K562 (cell line): ENCODE measurements at regions not wholly inside any gene's neighbourhood (a gene's known extent, or its start where the extent isn't known, plus 50 kb on each side); places are given as distances from the start of the nearest gene placed in this dataset.

ENCODE experiments used
- ATAC-seq: fragments of 200-7000 bp; cut with Tn5 transposase; 3 replicates; pipeline ENCODE4 v1.9.1; 2020; ENCODE audit warnings: moderate library complexity
- BruUV-seq: library from RNA; stranded (reverse); fragments of 400-500 nt; replicated peaks from 2 replicates; lab custom pipeline; 2021; lab: Mats Ljungman, UMichigan
- CTCF ChIA-PET: fragments of 300-600 bp; formaldehyde crosslinking; extraction: SDS; loops from one replicate; lab custom pipeline; 2021; ENCODE audit warnings: low intra/inter-chr PET ratio; lab: Yijun Ruan, JAX
- POLR2A ChIA-PET: fragments of 300-600, 350-650 bp; sonication (Branson Sonifier 250); formaldehyde crosslinking; extraction: SDS; loops from one replicate; lab custom pipeline; 2021; ENCODE audit warnings: antibody characterized with exemption, inconsistent platforms; lab: Yijun Ruan, JAX
- DNase-seq, 4 experiments: peaks; one replicate each; pipeline versions ENCODE4 v3.0.0 to v3.0.0-alpha.2; 2011 to 2018; ENCODE audit warnings: low spot score in 3 of 4, mixed read lengths in 3 of 4; ENCODE audit errors: extremely low read depth in 1 of 4
- FAIRE-seq: peaks from 2 replicates; lab custom pipeline; 2011; peaks lifted over from hg19 to GRCh38; lab: Jason Lieb, UNC
- H2AFZ ChIP-seq: 2 replicates; pipeline ENCODE4 v1.6.0; 2011; ENCODE audit warnings: low read depth, low read length, control low read depth, inconsistent platforms
- H3K27ac ChIP-seq: fragments of 200-600 bp; 3 replicates; pipeline ENCODE4 v1.8.0; 2011; ENCODE audit warnings: low read depth, mild to moderate bottlenecking, control low read depth, inconsistent platforms, low read length, moderate library complexity, mixed read lengths; ENCODE audit errors: extremely low read depth
- H3K27me3 ChIP-seq, 2 experiments: fragments of 300-600 bp in 1 of 2; 2 replicates in 1 of 2; 3 replicates in 1 of 2; pipeline versions ENCODE4 v1.6.0 to v1.8.0; 2011; ENCODE audit warnings: inconsistent platforms in 2 of 2, low read length in 2 of 2, mild to moderate bottlenecking in 1 of 2, mixed read lengths in 1 of 2, moderate library complexity in 1 of 2; ENCODE audit not compliant: control insufficient read depth in 2 of 2, insufficient read depth in 2 of 2
- H3K36me3 ChIP-seq: fragments of 300-600 bp; 3 replicates; pipeline ENCODE4 v1.8.0; 2011; ENCODE audit warnings: mild to moderate bottlenecking, low read length, inconsistent platforms; ENCODE audit not compliant: control insufficient read depth, insufficient read depth
- H3K4me1 ChIP-seq, 2 experiments: fragments of 200-600 bp in 1 of 2; replicated peaks in 1 of 2; 2 replicates in 1 of 2; 3 replicates in 1 of 2; pipeline versions ENCODE4 v1.5.1 to v1.8.0; 2011; ENCODE audit warnings: inconsistent platforms in 2 of 2, low read length in 2 of 2, mild to moderate bottlenecking in 1 of 2, mixed read lengths in 1 of 2, moderate library complexity in 1 of 2; ENCODE audit not compliant: control insufficient read depth in 2 of 2, insufficient read depth in 2 of 2
- H3K4me2 ChIP-seq: 2 replicates; pipeline ENCODE4 v1.6.1; 2011; ENCODE audit warnings: low read length, control low read depth, inconsistent platforms, mixed read lengths; ENCODE audit not compliant: insufficient read depth
- H3K4me3 ChIP-seq: fragments of 200-600 bp; sonication (generic), shearing (Covaris generic); 2 replicates; pipeline ENCODE4 v1.5.1; 2016; ENCODE audit warnings: control low read depth, inconsistent platforms
- H3K79me2 ChIP-seq: fragments of 200-600 bp; 3 replicates; pipeline ENCODE4 v1.8.0; 2011; ENCODE audit warnings: low read length, inconsistent platforms; ENCODE audit not compliant: control insufficient read depth, insufficient read depth
- H3K9ac ChIP-seq, 2 experiments: 2 replicates each; pipeline versions ENCODE4 v1.6.0 to v1.6.1; 2011; ENCODE audit warnings: low read depth in 2 of 2, low read length in 2 of 2, control low read depth in 1 of 2, inconsistent platforms in 1 of 2, mild to moderate bottlenecking in 1 of 2, mixed read lengths in 1 of 2; ENCODE audit not compliant: insufficient read depth in 1 of 2
- H3K9me1 ChIP-seq: one replicate; pipeline ENCODE4 v1.6.0; 2011; ENCODE audit warnings: inconsistent platforms, mild to moderate bottlenecking, low read length, moderate library complexity; ENCODE audit not compliant: control insufficient read depth, insufficient read depth
- H3K9me3 ChIP-seq: replicated peaks from 2 replicates; pipeline ENCODE4 v1.5.1; 2011; ENCODE audit warnings: low read depth, low read length, inconsistent platforms; ENCODE audit not compliant: control insufficient read depth, insufficient read depth
- H4K20me1 ChIP-seq: replicated peaks from 2 replicates; pipeline ENCODE4 v1.6.1; 2011; ENCODE audit warnings: low read length, inconsistent platforms, mixed read lengths; ENCODE audit not compliant: control insufficient read depth, insufficient read depth
- CC2D1A ChIP-seq: fragments of 450-650 bp; IDR thresholded peaks from 2 replicates; pipeline ENCODE4 v1.6.1; 2017; ENCODE audit warnings: mild to moderate bottlenecking
- CCAR2 ChIP-seq: fragments of 200-400 bp; formaldehyde crosslinking; IDR thresholded peaks from 2 replicates; pipeline ENCODE4 v1.6.1; 2017; ENCODE audit warnings: mild to moderate bottlenecking, low read depth, low read length
- CREB5 ChIP-seq: fragments of 250-450 bp; sonication (Bioruptor Pico); IDR thresholded peaks from 2 replicates; pipeline ENCODE4 v1.5.0; 2020; ENCODE audit warnings: mild to moderate bottlenecking
- CREBBP ChIP-seq: IDR thresholded peaks from one replicate; pipeline ENCODE4 v1.6.1; 2012; ENCODE audit warnings: low read depth, mild to moderate bottlenecking, control low read depth, inconsistent platforms, low read length
- HMGN3 ChIP-seq: IDR thresholded peaks from 2 replicates; pipeline ENCODE4 v1.6.1; 2011; ENCODE audit warnings: borderline replicate concordance, low read depth, mild to moderate bottlenecking, mixed read lengths, low read length; ENCODE audit not compliant: insufficient read length; ENCODE audit errors: extremely low read depth
- MCM7 ChIP-seq, 2 experiments: fragments of 450-650 bp; IDR thresholded peaks; 2 replicates each; pipeline ENCODE4 v1.6.1; 2016 to 2018
- PATZ1 ChIP-seq: fragments of 250-450 bp; sonication (Bioruptor Pico); IDR thresholded peaks from 2 replicates; pipeline ENCODE4 v1.5.0; 2020; ENCODE audit warnings: mild to moderate bottlenecking, borderline replicate concordance
- PCBP2 ChIP-seq: fragments of 200-400 bp; formaldehyde crosslinking; IDR thresholded peaks from 2 replicates; pipeline ENCODE4 v1.6.1; 2018; ENCODE audit warnings: low read length, low read depth, mild to moderate bottlenecking, moderate library complexity; ENCODE audit not compliant: poor library complexity, severe bottlenecking
- SRSF1 ChIP-seq: fragments of 200-400 bp; formaldehyde crosslinking; IDR thresholded peaks from 2 replicates; pipeline ENCODE4 v1.6.1; 2017; ENCODE audit warnings: mild to moderate bottlenecking, low read depth, low read length, moderate library complexity
- TCF7L2 ChIP-seq: fragments of 150-350 bp; IDR thresholded peaks from 2 replicates; pipeline ENCODE4 v1.6.1; 2016; ENCODE audit warnings: low read depth, mild to moderate bottlenecking, low read length, moderate library complexity
- ZC3H11A ChIP-seq: IDR thresholded peaks from 2 replicates; pipeline ENCODE4 v1.6.1; 2012; ENCODE audit warnings: low read depth, low read length, improper control_type of control experiment
- ZNF224 ChIP-seq: sonication (generic); formaldehyde crosslinking; IDR thresholded peaks from 2 replicates; pipeline ENCODE4 v1.8.0; 2022; ENCODE audit warnings: mild to moderate bottlenecking, missing genetic modification reagents
- ZNF445 ChIP-seq: fragments of 250-450 bp; sonication (Bioruptor Pico); IDR thresholded peaks from 2 replicates; pipeline ENCODE4 v1.4.0; 2020; ENCODE audit warnings: low read depth, mild to moderate bottlenecking, moderate library complexity
- ZNF583 ChIP-seq: fragments of 250-450 bp; sonication (Bioruptor Pico); IDR thresholded peaks from 2 replicates; pipeline ENCODE4 v1.4.0; 2020
- WGBS: fragments of 100-300 bp; shearing (Covaris generic); methylation state at CpG from one replicate; pipeline ENCODE4 v1.1.6; 2016; ENCODE audit warnings: low coverage, mixed read lengths; ENCODE audit not compliant: insufficient coverage; ENCODE audit errors: missing lambda C conversion rate; 5-methylcytosine and 5-hydroxymethylcytosine counted together
- in situ Hi-C: fragments of 300-500 bp; cut with MboI; formaldehyde crosslinking; loops from 4 replicates; pipeline ENCODE4 v1.15.0; 2018; ENCODE audit warnings: inconsistent platforms, mixed read lengths
- intact Hi-C: fragments of 100-400 bp; cut with micrococcal nuclease; formaldehyde crosslinking; loops from 2 replicates; pipeline ENCODE4 v1.14.2; 2022
- TF ChIP-seq, protein P1 (sequence below): conservative IDR thresholded peaks from 2 replicates; pipeline ENCODE4 v1.6.1; 2011; ENCODE audit warnings: low read depth, mild to moderate bottlenecking, low read length; ENCODE audit not compliant: control insufficient read depth

- ATAC-seq (no peak), DNase-seq (no peak), FAIRE-seq (no peak)
- no peak overlapping the region for H3K9ac ChIP-seq
- no peaks in the 10 kb centered on the region for H3K9me3 ChIP-seq
- ChIA-PET POLR2A (interaction anchor here (1.0 kb wide), 1 partner anchor 13 kb away, joined by 3 read pairs; no protein-coding TSS in a partner anchor), CTCF (no interaction called here)
- no peak overlapping the region for H2AFZ ChIP-seq
- no TSS peak for BruUV-seq
- no peaks in the 10 kb centered on the region for H3K79me2 ChIP-seq
- H3K36me3 ChIP-seq: no peaks in the 10 kb centered on the region
- no peaks in the 10 kb centered on the region for H3K27me3 ChIP-seq
- no peak overlapping the region for H3K4me3 ChIP-seq
- H3K9me1 ChIP-seq: no peaks in the 10 kb centered on the region
- no peak overlapping the region for H3K4me2 ChIP-seq
- H3K27ac ChIP-seq: no peak overlapping the region
- intact Hi-C loops (no loop called here), in situ Hi-C loops (no loop called here)
- no peaks in the 10 kb centered on the region for H3K4me1 ChIP-seq
- H4K20me1 ChIP-seq: no peaks in the 10 kb centered on the region
- TF ChIP-seq CC2D1A (no peak), ZC3H11A (no peak), ZNF445 (no peak), TCF7L2 (no peak), MCM7 (IDR thresholded peaks at IDR 0.05) (no peak), HMGN3 (no peak), ZNF224 (CRISPR knock-in tag) (no peak), PATZ1 (CRISPR knock-in tag) (no peak), CREB5 (CRISPR knock-in tag) (no peak), ZNF583 (CRISPR knock-in tag) (no peak), CREBBP (no peak), SRSF1 (no peak), CCAR2 (no peak), PCBP2 (no peak)
- TF ChIP-seq, protein P1, sequence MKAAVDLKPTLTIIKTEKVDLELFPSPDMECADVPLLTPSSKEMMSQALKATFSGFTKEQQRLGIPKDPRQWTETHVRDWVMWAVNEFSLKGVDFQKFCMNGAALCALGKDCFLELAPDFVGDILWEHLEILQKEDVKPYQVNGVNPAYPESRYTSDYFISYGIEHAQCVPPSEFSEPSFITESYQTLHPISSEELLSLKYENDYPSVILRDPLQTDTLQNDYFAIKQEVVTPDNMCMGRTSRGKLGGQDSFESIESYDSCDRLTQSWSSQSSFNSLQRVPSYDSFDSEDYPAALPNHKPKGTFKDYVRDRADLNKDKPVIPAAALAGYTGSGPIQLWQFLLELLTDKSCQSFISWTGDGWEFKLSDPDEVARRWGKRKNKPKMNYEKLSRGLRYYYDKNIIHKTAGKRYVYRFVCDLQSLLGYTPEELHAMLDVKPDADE: no peak
- WGBS: 0% methylated on average over 15 of the region's 18 CpGs
Observed at GRCh38 chr12:126567016-126567415, 1501.8 kb downstream of the AACS start.
